HTR-8/SVneo (cell line): ENCODE measurements at regions not wholly inside any gene's neighbourhood (a gene's known extent, or its start where the extent isn't known, plus 50 kb on each side); places are given as distances from the start of the nearest gene placed in this dataset.

Experiments used
- DNase-seq: peaks from one replicate; pipeline ENCODE4 v3.0.0; 2011; ENCODE audit warnings: low spot score, mixed read lengths; ENCODE audit not compliant: insufficient read length
- FAIRE-seq: peaks from 2 replicates; lab custom pipeline; 2011; peaks lifted over from hg19 to GRCh38; lab: Jason Lieb, UNC

GRCh38 chr2:150417278-150417677 is 70.2 kb downstream of the RND3 start:
- DNase-seq = no peak

DNA sequence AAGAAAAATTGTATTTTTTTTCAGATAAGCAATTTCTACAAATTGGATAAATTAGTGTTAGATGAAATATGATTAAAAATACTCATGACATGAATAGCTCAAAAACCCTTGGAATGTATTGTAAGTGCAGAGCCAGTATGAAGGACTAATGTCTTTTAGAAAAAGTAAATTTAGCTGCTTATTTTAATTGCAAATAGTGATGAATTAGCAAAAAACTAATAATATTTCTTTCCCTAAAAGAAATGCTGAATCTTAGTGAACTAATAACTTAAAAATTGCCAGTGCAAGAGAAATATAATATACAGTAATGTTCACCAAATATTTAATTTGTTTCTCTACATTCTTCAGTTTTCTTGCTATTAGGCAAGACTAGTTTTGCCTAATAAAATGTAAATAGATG is 72.4 kb downstream of the RND3 start:
- FAIRE-seq (no peak), DNase-seq (no peak)

More at GRCh38 chr2:150417278-150417677, 70.2 kb downstream of the RND3 start:
- no peak for FAIRE-seq

DNA sequence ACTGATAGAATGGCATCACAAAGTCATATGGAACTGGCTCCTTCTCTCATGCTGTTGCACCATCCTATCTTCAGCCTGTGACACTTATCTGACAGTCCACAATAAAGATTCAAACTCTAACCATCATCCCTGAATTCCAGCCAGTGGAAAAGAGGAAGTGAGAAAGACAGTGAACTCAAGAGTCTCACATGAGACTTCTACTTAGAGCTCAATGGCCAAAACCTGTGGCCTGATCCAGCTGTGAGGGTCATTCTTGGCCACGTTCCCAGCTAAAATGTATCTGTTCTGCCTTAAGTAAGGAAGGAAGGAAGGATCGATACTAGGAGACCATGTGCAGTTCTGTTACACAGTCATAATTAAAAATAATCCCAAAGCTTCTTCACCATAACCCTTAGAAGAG is 73.6 kb downstream of the RND3 start:
- DNase-seq (no peak), FAIRE-seq (no peak)

DNA sequence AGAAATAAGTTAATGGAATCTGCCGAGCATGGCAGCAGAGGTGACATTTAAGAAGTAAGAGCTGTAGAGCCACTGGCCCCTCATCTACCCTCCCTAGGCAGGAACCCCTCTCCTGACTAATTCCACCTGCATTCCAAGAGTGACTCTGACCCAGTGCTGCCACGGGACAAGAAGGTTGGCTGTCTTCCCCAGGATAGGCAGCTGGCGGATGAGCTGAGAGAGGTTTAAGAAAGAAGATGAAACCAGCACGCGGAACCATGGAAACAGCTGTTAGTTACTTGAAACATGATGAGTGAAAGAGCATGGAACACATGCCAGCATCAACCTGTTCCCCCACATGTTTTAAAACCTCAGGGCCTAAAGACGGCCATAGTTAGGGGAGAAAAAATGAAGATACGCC is 74.1 kb downstream of the RND3 start:
- DNase-seq = no peak
- no peak for FAIRE-seq

DNA sequence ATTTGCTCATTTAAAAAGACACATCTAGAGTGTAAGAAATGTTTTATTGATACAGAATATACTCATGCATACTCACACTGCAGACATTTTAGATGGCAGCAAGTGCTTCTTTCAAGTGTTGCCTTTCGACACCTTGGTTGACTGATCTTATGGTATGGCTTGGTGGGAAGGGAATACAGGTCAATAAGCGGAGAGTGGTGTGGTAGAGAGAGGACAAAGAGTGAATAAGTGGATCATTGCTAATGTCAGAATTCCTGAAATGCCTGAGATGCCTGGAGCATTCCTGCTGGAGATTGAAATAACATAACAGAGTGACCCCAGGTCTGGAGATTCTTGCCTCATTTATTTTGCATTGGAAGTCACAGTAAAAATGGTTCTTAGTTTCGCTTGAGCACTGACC is 76.7 kb downstream of the RND3 start:
- FAIRE-seq (peak; percentile 74), DNase-seq (peak; percentile 68)

- FAIRE-seq (no peak), DNase-seq (no peak)
These were observed 78.3 kb downstream of the RND3 start for GRCh38 chr2:150409196-150409595.

GRCh38 chr2:150404147-150404546 is 83.3 kb downstream of the RND3 start:
- FAIRE-seq = no peak

GRCh38 chr2:150403457-150403856 is 84.0 kb downstream of the RND3 start:
- FAIRE-seq (no peak), DNase-seq (no peak)

More at GRCh38 chr2:150404147-150404546, 83.3 kb downstream of the RND3 start:
- DNase-seq = no peak

- no peak for FAIRE-seq
- DNase-seq = no peak
These were observed 84.5 kb downstream of the RND3 start for GRCh38 chr2:150402953-150403352.

- no peak for FAIRE-seq
These were observed 86.6 kb downstream of the RND3 start for GRCh38 chr2:150400849-150401248.

GRCh38 chr2:150392614-150393013 is 94.9 kb downstream of the RND3 start:
- FAIRE-seq (no peak), DNase-seq (no peak)

More at GRCh38 chr2:150400849-150401248, 86.6 kb downstream of the RND3 start:
- DNase-seq = no peak

DNA sequence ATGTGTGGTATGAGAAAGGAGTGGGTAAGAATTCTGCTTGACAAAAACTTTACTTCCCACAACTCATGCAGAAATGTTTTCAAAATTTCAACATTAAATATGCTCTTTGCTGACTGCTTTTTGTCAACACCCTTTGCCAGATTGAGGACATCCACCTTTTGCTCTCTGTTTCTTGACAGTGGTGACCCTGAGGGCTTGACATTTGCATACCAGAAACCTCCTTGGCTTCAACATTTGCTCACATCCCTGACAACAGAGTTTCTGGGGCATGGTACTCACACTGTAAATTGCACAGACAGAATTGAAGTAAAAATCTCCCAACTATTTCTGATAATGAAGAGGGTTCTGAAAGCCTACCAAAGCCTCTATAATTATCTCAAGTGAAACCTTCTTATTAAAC is 95.7 kb downstream of the RND3 start:
- no peak for FAIRE-seq

DNA sequence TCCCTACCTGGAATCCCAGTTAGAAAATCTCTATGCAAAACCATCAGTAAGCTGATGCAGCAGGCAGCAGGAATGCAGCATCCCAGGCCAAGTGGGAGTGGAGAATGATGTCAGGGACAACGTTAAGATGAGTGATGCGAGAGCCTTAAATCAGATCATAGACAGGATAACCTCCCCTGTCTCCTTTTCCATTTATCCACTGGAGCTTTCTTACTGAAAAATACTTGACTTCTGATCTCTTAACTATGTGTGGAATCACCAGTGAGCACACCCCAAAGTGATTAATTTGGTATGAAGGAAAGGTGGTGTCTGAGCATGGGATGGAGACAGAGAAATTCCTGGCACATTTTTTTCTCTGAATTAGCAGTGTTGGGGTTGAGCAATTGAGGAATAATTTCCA is 98.0 kb downstream of the RND3 start:
- DNase-seq = no peak
- no peak for FAIRE-seq

More for the DNA sequence above, 95.7 kb downstream of the RND3 start:
- no peak for DNase-seq

DNA sequence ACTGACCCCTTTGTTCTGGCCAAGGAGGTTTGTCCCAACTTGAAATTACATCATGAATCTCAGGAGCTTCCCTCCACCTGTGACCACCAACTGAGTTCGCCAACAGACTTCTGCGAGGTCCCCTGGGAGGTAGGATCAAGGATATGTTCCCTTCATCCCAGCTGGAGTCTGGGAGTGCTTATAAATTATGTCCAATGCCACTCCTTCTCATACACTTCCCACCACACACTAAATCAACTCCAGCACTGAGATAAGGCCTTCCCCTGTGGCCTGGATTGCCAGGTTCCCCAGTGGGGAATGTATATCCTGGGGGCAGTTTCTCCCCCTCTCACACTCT is 99.2 kb downstream of the RND3 start:
- DNase-seq = no peak
- FAIRE-seq = no peak

DNA sequence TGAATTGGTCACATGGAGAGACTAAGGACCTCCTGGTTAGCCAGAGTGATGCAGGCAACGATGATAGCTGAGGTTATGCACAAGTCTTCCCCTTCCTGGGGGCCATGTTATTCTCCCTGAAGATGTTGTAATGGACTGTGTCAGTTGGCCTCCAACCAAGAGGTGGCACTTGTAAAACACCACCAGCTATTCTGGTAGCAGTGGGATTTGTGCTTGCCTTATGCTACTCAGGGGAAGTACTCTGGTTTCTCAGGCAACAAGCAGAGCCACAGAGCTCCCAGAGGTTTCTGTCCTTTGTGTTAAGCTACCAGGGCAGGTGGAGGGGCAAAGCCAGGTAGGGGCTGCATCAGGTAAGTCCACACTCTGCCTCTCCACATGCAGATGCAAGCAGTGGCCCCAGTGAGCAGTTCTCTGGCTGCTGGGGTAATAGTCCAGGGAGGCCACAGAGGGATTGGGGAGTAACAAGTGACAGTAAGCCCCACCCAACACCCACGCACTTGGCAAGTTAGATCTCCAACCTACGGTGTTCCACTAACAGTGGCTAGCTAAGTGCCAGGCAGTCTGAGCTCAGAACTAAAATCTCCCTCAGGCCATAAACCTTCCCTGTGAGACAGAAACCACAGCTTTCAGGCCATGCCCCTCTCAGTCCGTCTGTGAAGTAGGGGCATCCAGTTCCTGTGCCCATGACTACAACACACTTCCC is 99.7 kb downstream of the RND3 start:
- FAIRE-seq = no peak
- no peak for DNase-seq

DNA sequence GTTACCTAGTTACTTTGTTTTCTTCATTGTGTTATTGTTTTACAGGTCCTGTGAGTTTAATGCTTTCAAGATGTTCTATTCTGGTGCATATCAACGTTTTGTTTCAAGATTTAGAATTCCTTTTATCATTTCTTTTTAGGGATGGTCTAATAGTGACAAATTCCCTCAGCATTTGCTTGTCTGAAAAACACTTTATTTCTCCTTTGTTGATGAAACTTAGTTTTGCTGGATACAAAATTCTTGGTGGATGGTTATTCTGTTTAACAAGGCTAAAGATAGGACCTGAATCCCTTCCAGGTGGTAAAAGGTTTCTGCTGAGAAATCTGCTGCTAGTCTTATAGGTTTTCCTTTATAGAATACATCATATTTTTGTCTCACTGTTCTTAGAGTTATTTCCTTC is 102.3 kb downstream of the RND3 start:
- DNase-seq = no peak
- FAIRE-seq = no peak

GRCh38 chr2:150383587-150383986 is 103.9 kb downstream of the RND3 start:
- DNase-seq (no peak), FAIRE-seq (no peak)

GRCh38 chr2:150379166-150379565 is 108.3 kb downstream of the RND3 start:
- FAIRE-seq (no peak), DNase-seq (no peak)

GRCh38 chr2:150378686-150379085 is 108.8 kb downstream of the RND3 start:
- no peak for DNase-seq
- FAIRE-seq = no peak

DNA sequence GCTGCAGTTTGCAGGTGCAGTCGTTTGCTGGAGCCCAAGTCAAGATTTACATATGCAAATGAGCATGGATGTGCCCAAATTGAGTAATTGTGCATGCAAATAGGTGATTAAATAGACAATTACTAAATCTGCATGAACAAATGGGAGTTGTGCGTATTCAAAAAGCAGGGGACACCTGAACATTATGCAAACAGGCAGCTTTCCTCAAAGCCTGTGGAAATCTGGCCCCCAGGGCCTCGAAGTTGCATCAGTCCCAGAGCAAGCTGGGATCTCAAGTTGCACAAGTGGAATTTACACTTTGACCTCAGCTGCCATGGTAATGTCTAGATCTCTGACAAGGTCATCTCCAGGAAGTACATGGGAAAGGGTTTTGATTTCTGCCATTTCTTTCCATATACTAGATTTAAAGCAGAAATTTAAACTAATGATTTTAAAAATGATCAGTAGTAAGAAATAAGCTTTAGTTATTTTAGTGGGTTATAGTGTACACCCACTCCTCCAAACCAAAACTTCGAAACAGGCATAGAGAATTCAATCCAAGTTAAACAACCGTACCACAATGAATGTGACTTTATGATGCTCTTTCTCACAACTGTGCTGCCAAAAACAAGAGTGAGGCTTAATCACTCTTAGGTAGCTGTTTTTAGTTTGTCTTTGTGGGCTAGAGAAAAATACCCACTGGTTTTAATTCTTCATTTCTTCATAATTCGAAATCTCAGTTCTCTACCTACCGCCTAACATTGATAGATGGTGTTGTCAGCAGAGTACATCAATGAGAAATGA is 110.7 kb downstream of the RND3 start:
- peak; percentile 29 for DNase-seq

GRCh38 chr2:150375333-150375732 is 112.1 kb downstream of the RND3 start:
- no peak for FAIRE-seq
- no peak for DNase-seq

More for the DNA sequence above, 110.7 kb downstream of the RND3 start:
- FAIRE-seq = no peak

DNA sequence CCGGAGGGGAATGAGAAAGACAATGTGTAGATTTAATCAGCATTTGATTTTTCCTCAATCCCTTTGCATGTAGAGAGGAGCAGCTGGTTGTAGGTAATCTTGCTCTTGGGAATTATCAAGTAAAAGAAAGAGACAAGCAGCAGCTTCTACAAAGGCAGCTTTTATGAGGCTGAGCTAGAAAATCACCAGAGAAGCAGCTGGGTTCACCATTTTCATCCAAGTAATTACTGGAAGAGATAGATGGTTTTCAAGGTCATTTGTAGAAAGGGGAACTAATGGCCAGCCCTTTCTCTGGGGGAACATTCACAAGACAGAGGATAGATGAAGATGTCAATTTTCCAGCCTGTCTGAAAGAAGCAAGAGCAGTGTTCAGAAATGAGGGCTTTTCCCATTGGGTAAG is 113.0 kb downstream of the RND3 start:
- no peak for DNase-seq

More for the DNA sequence above, 113.0 kb downstream of the RND3 start:
- no peak for FAIRE-seq
